ENCODE measurements at regions not wholly inside any gene's neighbourhood (a gene's known extent, or its start where the extent isn't known, plus 50 kb on each side); places are given as distances from the start of the nearest gene placed in this dataset.
"Not testable (repeated sequence)": the region's sequence is repeated elsewhere in the genome, so short reads cannot be mapped to it uniquely, and the experiment has no call there.

DNA sequence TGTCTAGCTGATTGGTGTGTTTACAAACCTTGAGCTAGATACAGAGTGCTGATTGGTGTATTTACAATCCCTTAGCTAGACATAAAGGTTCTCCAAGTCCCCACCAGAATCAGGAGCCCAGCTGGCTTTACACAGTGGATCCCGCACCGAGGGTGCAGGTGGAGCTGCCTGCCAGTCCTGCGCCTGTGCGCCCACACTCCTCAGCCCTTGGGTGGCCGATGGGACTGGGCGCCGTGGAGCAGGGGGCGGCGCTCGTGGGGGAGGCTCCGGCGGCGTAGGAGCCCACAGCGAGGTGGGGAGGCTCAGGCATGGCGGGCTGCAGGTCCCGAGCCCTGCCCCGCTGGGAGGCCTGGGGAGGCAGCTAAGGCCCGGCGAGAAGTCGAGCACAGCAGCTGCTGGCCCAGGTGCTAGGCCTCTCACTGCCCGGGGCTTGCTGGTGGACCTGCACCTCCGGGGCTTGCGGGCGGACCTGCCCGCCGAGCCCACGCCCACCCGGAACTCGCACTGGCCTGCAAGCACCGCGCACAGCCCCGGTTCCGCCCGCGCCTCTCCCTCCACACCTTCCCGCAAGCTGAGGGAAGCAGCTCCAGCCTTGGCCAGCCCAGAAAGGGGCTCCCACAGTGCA is 51.0 kb upstream of the CDYL start:
- H3K27ac Mint-ChIP-seq; DNase-seq; intact Hi-C loops (cut with micrococcal nuclease); H3K4me1 Mint-ChIP-seq; H3K36me3 Mint-ChIP-seq (ENCODE audit: low read depth); H3K4me3 Mint-ChIP-seq; H3K9me3 Mint-ChIP-seq; H3K27me3 Mint-ChIP-seq: not testable (repeated sequence)

GRCh38 chr6:4724727-4725126 is 51.5 kb upstream of the CDYL start:
- H3K27ac Mint-ChIP-seq; intact Hi-C loops (cut with micrococcal nuclease); H3K36me3 Mint-ChIP-seq (ENCODE audit: low read depth); H3K4me3 Mint-ChIP-seq; H3K9me3 Mint-ChIP-seq; DNase-seq; H3K27me3 Mint-ChIP-seq; H3K4me1 Mint-ChIP-seq: not testable (repeated sequence)

DNA sequence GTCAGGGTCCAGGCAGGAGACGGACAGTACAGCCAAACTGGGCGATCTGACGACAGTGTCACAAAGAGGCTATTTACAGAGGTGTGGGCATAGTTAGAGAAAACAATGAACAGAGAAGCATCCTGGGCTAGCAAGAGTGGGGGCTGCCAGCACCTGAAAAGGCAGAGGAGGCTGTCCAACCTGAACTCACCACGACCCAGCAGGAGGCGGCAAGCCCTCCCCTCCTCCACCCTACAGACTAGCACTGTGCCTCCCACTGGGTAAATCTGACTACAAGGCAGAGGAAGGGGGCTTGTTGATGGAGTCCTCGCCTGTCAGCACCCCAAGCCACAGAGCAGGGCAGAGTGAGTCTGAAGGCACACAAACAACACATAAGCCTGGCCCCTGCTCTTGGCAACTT is 52.8 kb upstream of the CDYL start:
- no peak for DNase-seq
- Mint-ChIP-seq H3K4me1 (no peaks in the 10 kb centered on the region), H3K9me3 (no peaks in the 10 kb centered on the region), H3K36me3 (ENCODE audit: low read depth) (no peaks in the 10 kb centered on the region), H3K4me3 (no peak overlapping the region), H3K27ac (no peak overlapping the region), H3K27me3 (peaks cover 5% of the 10 kb centered on the region)
- intact Hi-C loops (cut with micrococcal nuclease), result no loop called here

DNA sequence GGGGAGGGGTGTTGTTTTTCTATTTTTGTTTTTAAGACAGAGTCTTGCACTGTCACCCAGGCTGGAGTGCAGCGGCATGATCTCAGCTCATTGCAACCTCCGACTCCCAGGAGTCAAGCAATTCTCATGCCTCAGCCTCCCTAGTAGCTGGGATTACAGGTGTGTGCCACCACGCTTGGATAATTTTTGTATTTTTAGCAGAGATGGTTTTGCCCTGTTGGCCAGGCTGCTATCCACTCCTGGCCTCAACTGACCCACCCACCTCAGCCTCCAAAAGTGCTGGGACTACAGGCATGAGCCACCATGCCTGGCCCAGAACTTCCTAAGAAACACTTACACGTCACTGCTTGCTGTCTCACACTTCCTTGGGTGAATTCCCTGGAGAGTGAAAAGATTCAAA is 54.8 kb upstream of the CDYL start:
- H3K4me1 Mint-ChIP-seq; H3K4me3 Mint-ChIP-seq; H3K9me3 Mint-ChIP-seq; H3K27ac Mint-ChIP-seq; intact Hi-C loops (cut with micrococcal nuclease); H3K27me3 Mint-ChIP-seq; H3K36me3 Mint-ChIP-seq (ENCODE audit: low read depth); DNase-seq: not testable (repeated sequence)

GRCh38 chr6:4719491-4719890 is 56.7 kb upstream of the CDYL start:
- no peak overlapping the region for H3K27ac Mint-ChIP-seq
- no peaks in the 10 kb centered on the region for H3K36me3 Mint-ChIP-seq (ENCODE audit: low read depth)
- intact Hi-C loops (cut with micrococcal nuclease), result no loop called here
- H3K4me1 Mint-ChIP-seq, result no peaks in the 10 kb centered on the region
- no peak overlapping the region for H3K4me3 Mint-ChIP-seq
- peaks cover 3% of the 10 kb centered on the region for H3K9me3 Mint-ChIP-seq
- DNase-seq, result no peak
- H3K27me3 Mint-ChIP-seq, result peaks cover 4% of the 10 kb centered on the region

DNA sequence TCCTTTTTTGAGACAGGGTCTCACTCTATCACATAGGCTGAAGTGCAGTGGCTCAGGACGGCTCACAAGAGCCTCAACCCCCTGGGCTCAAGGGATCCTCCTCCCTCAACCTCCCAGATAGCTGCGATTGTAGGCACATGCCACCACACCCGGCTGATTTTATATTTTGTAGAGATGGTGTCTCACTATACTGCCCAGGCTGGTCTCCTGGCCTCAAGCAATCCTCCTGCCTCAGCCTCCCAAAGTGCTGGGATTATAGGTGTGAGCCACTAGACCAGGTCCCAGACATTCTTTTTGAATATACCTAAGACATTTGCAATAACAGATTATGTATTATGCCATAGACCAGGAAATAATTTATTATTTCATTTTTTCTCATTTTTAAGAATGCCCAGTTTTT is 58.3 kb upstream of the CDYL start:
- DNase-seq, result no peak
- Mint-ChIP-seq H3K27me3 (peaks cover 4% of the 10 kb centered on the region), H3K4me3 (no peak overlapping the region), H3K27ac (no peak overlapping the region), H3K36me3 (ENCODE audit: low read depth) (no peaks in the 10 kb centered on the region), H3K9me3 (peaks cover 3% of the 10 kb centered on the region), H3K4me1 (no peaks in the 10 kb centered on the region)
- intact Hi-C loops (cut with micrococcal nuclease), result no loop called here

DNA sequence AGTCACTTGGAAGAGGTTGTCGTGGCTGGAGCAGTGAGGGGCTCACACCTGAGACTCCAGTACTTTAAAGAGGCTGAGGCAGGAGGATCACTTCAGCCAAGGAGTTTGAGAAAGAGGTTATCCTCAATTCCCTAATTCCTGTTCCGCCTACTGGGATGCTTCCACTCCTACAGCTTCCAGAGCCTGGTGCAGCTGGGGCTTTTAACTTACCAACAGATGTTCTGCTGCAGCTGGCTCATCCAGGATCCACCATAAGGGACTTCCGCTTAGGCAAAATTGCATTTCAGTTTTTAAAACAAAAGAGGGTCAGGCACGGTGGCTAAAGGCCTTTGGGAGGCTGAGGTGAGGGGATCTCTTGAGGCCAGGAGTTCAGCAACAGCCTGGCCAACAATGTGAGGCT is 59.1 kb upstream of the CDYL start:
- DNase-seq, result no peak
- Mint-ChIP-seq H3K4me3 (no peak overlapping the region), H3K36me3 (ENCODE audit: low read depth) (no peaks in the 10 kb centered on the region), H3K9me3 (peaks cover 3% of the 10 kb centered on the region), H3K4me1 (no peaks in the 10 kb centered on the region), H3K27me3 (peaks cover 4% of the 10 kb centered on the region), H3K27ac (no peak overlapping the region)
- intact Hi-C loops (cut with micrococcal nuclease), result no loop called here

DNA sequence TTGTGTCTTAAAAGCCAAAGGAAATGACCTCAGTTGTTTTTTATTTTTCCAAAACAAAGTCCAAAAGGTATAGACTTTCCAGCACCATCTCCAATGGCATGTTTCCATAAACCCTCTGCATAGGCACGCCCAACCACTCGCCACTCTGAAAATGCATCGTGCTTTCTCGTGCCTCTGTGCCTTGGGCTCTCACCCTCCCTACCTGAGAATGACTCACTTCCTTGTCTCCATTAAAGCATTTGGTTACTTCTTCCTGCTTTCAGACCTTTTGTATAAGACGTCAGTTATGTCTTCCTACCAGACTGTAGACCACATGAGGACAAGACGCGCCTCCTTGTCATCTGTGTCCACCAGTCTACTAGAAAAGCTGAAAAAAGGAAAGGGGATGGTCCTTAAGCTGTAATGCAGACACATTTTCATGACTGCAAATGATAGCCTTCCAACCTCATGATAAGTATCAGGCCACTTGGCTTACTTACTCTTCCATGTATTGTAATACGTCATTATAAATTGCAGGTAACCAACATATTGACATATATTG is 61.2 kb upstream of the CDYL start:
- H3K27me3 Mint-ChIP-seq, result peaks cover 4% of the 10 kb centered on the region
- no peak for DNase-seq
- H3K4me3 Mint-ChIP-seq, result no peak overlapping the region
- no peak overlapping the region for H3K27ac Mint-ChIP-seq
- intact Hi-C loops (cut with micrococcal nuclease), result no loop called here
- no peaks in the 10 kb centered on the region for H3K36me3 Mint-ChIP-seq (ENCODE audit: low read depth)
- H3K4me1 Mint-ChIP-seq, result no peaks in the 10 kb centered on the region
- H3K9me3 Mint-ChIP-seq, result peaks cover 3% of the 10 kb centered on the region

DNA sequence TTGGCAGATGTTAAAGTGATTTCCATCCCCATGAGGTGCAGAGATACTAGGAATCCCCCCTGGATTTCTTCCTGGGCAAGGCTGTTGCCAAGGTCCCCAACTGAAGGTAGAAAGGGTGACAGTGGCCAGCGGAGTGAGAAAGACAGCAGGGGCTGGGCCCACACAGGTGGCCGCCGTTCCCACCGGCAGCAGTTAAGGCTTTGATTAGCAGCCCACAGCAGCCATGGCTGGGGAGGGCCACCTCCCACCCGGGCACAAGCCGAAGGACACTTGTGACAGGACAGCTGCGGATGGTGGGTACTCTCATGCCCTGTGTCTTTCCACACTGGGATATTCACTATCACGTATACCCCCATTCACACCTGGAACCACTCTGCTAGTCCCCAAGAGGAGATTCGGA is 63.9 kb upstream of the CDYL start:
- H3K27me3 Mint-ChIP-seq, result no peaks in the 10 kb centered on the region

DNA sequence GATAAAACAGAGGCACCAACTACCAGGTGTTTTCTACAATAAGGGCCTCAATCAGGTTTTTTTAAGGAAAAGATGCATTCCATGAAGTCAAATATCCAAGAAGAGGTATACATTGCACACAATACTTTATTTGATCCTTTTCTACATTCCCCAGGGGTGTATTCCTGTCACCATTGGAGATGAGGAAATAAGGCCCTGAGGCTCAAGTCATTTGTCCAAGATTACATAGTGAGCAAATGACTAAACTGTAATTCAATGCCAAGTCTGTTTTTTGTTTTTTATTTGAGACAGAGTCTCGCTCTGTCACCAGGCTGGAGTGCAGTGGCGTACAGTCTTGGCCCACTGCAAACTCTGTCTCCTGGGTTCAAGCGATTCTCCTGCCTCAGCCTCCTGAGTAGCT is 69.2 kb upstream of the CDYL start:
- H3K9me3 Mint-ChIP-seq, result peaks cover 8% of the 10 kb centered on the region
- H3K27ac Mint-ChIP-seq, result no peak overlapping the region
- no peaks in the 10 kb centered on the region for H3K4me1 Mint-ChIP-seq
- no peaks in the 10 kb centered on the region for H3K27me3 Mint-ChIP-seq
- no peaks in the 10 kb centered on the region for H3K36me3 Mint-ChIP-seq (ENCODE audit: low read depth)
- no peak overlapping the region for H3K4me3 Mint-ChIP-seq
- intact Hi-C loops (cut with micrococcal nuclease), result no loop called here
- no peak for DNase-seq

More for the DNA sequence above, 63.9 kb upstream of the CDYL start:
- no peak for DNase-seq
- H3K27ac Mint-ChIP-seq, result no peak overlapping the region
- H3K4me1 Mint-ChIP-seq, result no peaks in the 10 kb centered on the region
- no peak overlapping the region for H3K4me3 Mint-ChIP-seq
- intact Hi-C loops (cut with micrococcal nuclease), result no loop called here
- peaks cover 3% of the 10 kb centered on the region for H3K9me3 Mint-ChIP-seq
- H3K36me3 Mint-ChIP-seq (ENCODE audit: low read depth), result no peaks in the 10 kb centered on the region

DNA sequence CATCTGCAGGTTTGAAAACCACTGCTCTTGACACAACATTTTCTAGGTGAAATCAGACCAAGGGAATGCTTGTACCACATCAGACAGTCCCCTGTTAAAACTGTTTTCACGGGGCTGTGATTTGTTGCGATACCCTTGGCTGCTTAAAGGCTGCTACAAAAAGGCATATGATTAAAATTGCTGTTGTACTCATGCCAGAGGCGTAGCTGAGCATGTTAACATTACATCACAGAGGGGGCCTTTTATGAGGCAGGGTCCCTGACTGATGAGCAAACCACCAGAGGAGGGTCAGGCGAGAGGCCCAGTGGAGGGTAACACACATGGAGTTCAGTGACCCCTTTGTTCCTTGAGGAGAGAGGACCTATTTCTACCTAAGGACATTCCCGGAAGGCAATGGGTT is 70.4 kb upstream of the CDYL start:
- DNase-seq, result no peak
- Mint-ChIP-seq H3K27ac (no peak overlapping the region), H3K27me3 (no peaks in the 10 kb centered on the region), H3K4me1 (no peaks in the 10 kb centered on the region), H3K9me3 (peaks cover 8% of the 10 kb centered on the region), H3K36me3 (ENCODE audit: low read depth) (no peaks in the 10 kb centered on the region), H3K4me3 (no peak overlapping the region)
- intact Hi-C loops (cut with micrococcal nuclease), result no loop called here

DNA sequence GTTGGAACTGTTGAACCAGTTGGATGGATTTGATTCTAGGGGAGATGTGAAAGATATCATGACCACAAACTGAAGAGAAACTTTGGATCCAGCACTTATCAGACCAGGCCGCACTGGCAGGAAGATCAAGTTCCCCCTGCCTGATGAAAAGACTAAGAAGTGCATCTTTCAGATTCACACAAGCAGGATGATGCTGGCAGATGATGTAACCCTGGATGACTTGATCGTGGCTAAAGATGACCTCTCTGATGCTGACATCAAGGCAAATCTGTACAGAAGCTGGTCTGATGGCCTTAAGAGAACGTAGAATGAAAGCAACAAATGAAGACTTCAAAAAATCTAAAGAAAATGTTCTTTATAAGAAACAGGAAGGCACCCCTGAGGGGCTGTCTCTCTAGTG is 72.8 kb upstream of the CDYL start:
- Mint-ChIP-seq H3K27ac (no peak overlapping the region), H3K27me3 (no peaks in the 10 kb centered on the region), H3K9me3 (peaks cover 8% of the 10 kb centered on the region), H3K4me3 (no peak overlapping the region), H3K36me3 (ENCODE audit: low read depth) (no peaks in the 10 kb centered on the region), H3K4me1 (no peaks in the 10 kb centered on the region)
- intact Hi-C loops (cut with micrococcal nuclease), result no loop called here
- DNase-seq, result no peak

- Mint-ChIP-seq H3K9me3 (no peaks in the 10 kb centered on the region), H3K27me3 (no peaks in the 10 kb centered on the region), H3K36me3 (ENCODE audit: low read depth) (no peaks in the 10 kb centered on the region), H3K4me1 (no peaks in the 10 kb centered on the region), H3K27ac (no peak overlapping the region), H3K4me3 (no peak overlapping the region)
- intact Hi-C loops (cut with micrococcal nuclease), result no loop called here
- no peak for DNase-seq
Measured at GRCh38 chr6:4698901-4699659, 77.1 kb upstream of the CDYL start.

DNA sequence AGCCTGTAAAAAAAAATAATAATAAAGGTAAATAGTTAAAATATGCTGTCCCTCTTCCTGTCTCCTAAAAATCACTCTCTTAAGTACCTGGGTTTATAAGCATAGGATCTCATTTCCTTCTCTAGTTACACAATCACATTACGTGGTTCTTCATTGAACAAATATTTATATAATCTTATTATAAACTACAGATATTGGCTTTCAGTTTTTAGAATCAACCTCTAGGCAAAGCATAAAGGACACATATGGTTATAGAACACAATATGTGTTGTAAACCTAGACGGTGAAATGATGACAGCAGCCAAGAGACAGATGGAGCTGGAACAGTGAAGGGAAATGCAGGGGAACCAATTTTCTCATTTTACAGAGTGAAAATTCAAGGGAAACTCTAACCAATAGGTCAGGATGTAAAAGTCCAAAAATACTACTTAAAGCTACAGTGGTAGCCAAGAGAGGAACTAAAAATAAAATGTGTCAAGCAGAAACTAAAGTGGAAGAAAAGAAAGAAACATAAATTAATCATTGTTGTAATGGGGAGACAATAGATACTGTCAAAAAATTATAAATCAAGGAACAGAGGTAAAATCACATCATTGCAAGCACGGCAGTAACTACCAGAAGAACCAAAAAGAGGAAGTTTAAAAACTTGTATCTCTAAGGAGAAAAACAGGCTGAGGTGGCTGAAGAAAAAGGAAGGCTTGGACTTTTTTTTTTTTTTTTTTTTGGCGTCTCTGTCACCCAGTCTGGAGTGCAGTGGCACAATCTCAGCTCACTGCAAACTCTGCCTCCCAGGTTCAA is 82.8 kb upstream of the CDYL start:
- Mint-ChIP-seq H3K27me3 (no peaks in the 10 kb centered on the region), H3K4me3 (no peak overlapping the region), H3K9me3 (peaks cover 5% of the 10 kb centered on the region), H3K36me3 (ENCODE audit: low read depth) (no peaks in the 10 kb centered on the region), H3K4me1 (no peaks in the 10 kb centered on the region), H3K27ac (no peak overlapping the region)
- intact Hi-C loops (cut with micrococcal nuclease), result no loop called here
- no peak for DNase-seq
